22Rv1 (cell line): ENCODE measurements at regions not wholly inside any gene's neighbourhood (a gene's known extent, or its start where the extent isn't known, plus 50 kb on each side); places are given as distances from the start of the nearest gene placed in this dataset.

Source experiments
- CTCF ChIP-seq: fragments of 450-650 bp; IDR thresholded peaks from 2 replicates; pipeline ENCODE4 v1.5.1; 2017; ENCODE audit warnings: mild to moderate bottlenecking
- ZFX ChIP-seq: fragments of 450-650 bp; IDR thresholded peaks from 2 replicates; pipeline ENCODE4 v1.6.1; 2017; ENCODE audit warnings: antibody characterized with exemption, borderline replicate concordance

GRCh38 chr3:99418209-99418635, 220.2 kb upstream of the COL8A1 start:
- TF ChIP-seq CTCF = no peak
- TF ChIP-seq ZFX = no peak
